Posterior cingulate gyrus (tissue), 11 donors: ENCODE measurements at regions not wholly inside any gene's neighbourhood (a gene's known extent, or its start where the extent isn't known, plus 50 kb on each side); places are given as distances from the start of the nearest gene placed in this dataset.
"Not testable (repeated sequence)": the region's sequence is repeated elsewhere in the genome, so short reads cannot be mapped to it uniquely, and the experiment has no call there.

Source experiments
- DNase-seq, 10 donors: peaks; one replicate each; pipeline versions ENCODE4 v3.0.0 to v3.0.0-alpha.2; 2020 to 2021; ENCODE audit warnings: mixed read lengths in 3 of 10
- intact Hi-C: fragments of 100-400 bp; cut with DNase I; formaldehyde crosslinking; loops from one replicate; pipeline ENCODE4 v1.15.1; 2023

GRCh38 chr2:84165256-84165655, 293.8 kb downstream of the SUCLG1 start:
- intact Hi-C loops, result no loop called here
- no peak for DNase-seq

- intact Hi-C loops, result no loop called here
Measured at GRCh38 chr2:84160453-84160852, 298.6 kb downstream of the SUCLG1 start.

GRCh38 chr2:84158605-84159004, 300.5 kb downstream of the SUCLG1 start:
- DNase-seq, result no peak
- intact Hi-C loops, result no loop called here

More at GRCh38 chr2:84160453-84160852, 298.6 kb downstream of the SUCLG1 start:
- no peak for DNase-seq

- DNase-seq, result no peak
- intact Hi-C loops, result no loop called here
Measured at GRCh38 chr2:84152462-84152861, 306.6 kb downstream of the SUCLG1 start.

GRCh38 chr2:84144345-84144744, 314.7 kb downstream of the SUCLG1 start:
- intact Hi-C loops, result no loop called here
- DNase-seq, result no peak

GRCh38 chr2:84137034-84137433, 322.0 kb downstream of the SUCLG1 start:
- intact Hi-C loops, result no loop called here
- DNase-seq, result no peak

GRCh38 chr2:84132370-84132769, 326.7 kb downstream of the SUCLG1 start:
- intact Hi-C loops, result no loop called here
- DNase-seq, result no peak

GRCh38 chr2:84131278-84131830, 327.7 kb downstream of the SUCLG1 start:
- no peak for DNase-seq
- intact Hi-C loops, result no loop called here

- no peak for DNase-seq
- intact Hi-C loops, result no loop called here
Measured at GRCh38 chr2:84129018-84129417, 330.1 kb downstream of the SUCLG1 start.

- DNase-seq, intact Hi-C loops: not testable (repeated sequence)
Measured at GRCh38 chr2:84127812-84128211, 331.3 kb downstream of the SUCLG1 start.

GRCh38 chr2:84126530-84126929, 332.6 kb downstream of the SUCLG1 start:
- no peak for DNase-seq
- intact Hi-C loops, result no loop called here

GRCh38 chr2:84126084-84126483, 333.0 kb downstream of the SUCLG1 start:
- intact Hi-C loops, result no loop called here
- no peak for DNase-seq

- DNase-seq, result no peak
- intact Hi-C loops, result no loop called here
Measured at GRCh38 chr2:84116143-84116542, 342.9 kb downstream of the SUCLG1 start.

GRCh38 chr2:84115173-84115857, 343.8 kb downstream of the SUCLG1 start:
- DNase-seq, result no peak
- intact Hi-C loops, result no loop called here

- intact Hi-C loops, result not testable (repeated sequence)
- peak in 2 of 10 donors; percentile 17 to 57 for DNase-seq
Measured at GRCh38 chr2:84103816-84104527, 355.1 kb downstream of the SUCLG1 start.

GRCh38 chr2:84102274-84102673, 356.8 kb downstream of the SUCLG1 start:
- intact Hi-C loops, result no loop called here
- no peak for DNase-seq

- intact Hi-C loops, result no loop called here
Measured at GRCh38 chr2:84088656-84089055, 370.4 kb downstream of the SUCLG1 start.

GRCh38 chr2:84085562-84085961, 373.5 kb downstream of the SUCLG1 start:
- intact Hi-C loops, result no loop called here
- DNase-seq, result no peak

More at GRCh38 chr2:84088656-84089055, 370.4 kb downstream of the SUCLG1 start:
- DNase-seq, result no peak

- no peak for DNase-seq
Measured at GRCh38 chr2:84084856-84085255, 374.2 kb downstream of the SUCLG1 start.

GRCh38 chr2:84083984-84084383, 375.1 kb downstream of the SUCLG1 start:
- intact Hi-C loops, result no loop called here
- no peak for DNase-seq

More at GRCh38 chr2:84084856-84085255, 374.2 kb downstream of the SUCLG1 start:
- intact Hi-C loops, result no loop called here

GRCh38 chr2:84078471-84078870, 380.6 kb downstream of the SUCLG1 start:
- DNase-seq, result no peak
- intact Hi-C loops, result no loop called here

GRCh38 chr2:84077496-84077895, 381.6 kb downstream of the SUCLG1 start:
- DNase-seq, result peak in 1 of 10 donors; percentile 28
- intact Hi-C loops, result no loop called here
